Liver (tissue), 6 donors: ENCODE measurements at regions not wholly inside any gene's neighbourhood (a gene's known extent, or its start where the extent isn't known, plus 50 kb on each side); places are given as distances from the start of the nearest gene placed in this dataset.
"Not testable (repeated sequence)": the region's sequence is repeated elsewhere in the genome, so short reads cannot be mapped to it uniquely, and the experiment has no call there.

Experiments
- DNase-seq: peaks from one replicate; pipeline ENCODE4 v3.0.0-alpha.2; 2017; ENCODE audit warnings: low spot score
- H3K27ac ChIP-seq, 2 donors: one replicate each; pipeline ENCODE4 v1.7.0; 2013; ENCODE audit warnings: inconsistent platforms in 2 of 2, low read length in 2 of 2, control low read depth in 1 of 2, low read depth in 1 of 2, mild to moderate bottlenecking in 1 of 2
- H3K27me3 ChIP-seq, 4 donors: one replicate each; pipeline versions ENCODE4 v1.6.1 to v1.7.0; 2013; ENCODE audit warnings: low read length in 3 of 4, inconsistent platforms in 1 of 4, mild to moderate bottlenecking in 1 of 4, moderate library complexity in 1 of 4; ENCODE audit not compliant: control insufficient read depth in 4 of 4, insufficient read depth in 4 of 4
- H3K36me3 ChIP-seq, 4 donors: one replicate each; pipeline versions ENCODE4 v1.6.1 to v1.7.0; 2013; ENCODE audit warnings: low read length in 3 of 4, mild to moderate bottlenecking in 3 of 4, low read depth in 1 of 4, moderate library complexity in 1 of 4; ENCODE audit not compliant: control insufficient read depth in 4 of 4, insufficient read depth in 3 of 4
- H3K4me1 ChIP-seq, 4 donors: one replicate each; pipeline versions ENCODE4 v1.6.1 to v1.7.0; 2013; ENCODE audit warnings: low read length in 3 of 4, mild to moderate bottlenecking in 3 of 4, moderate library complexity in 1 of 4; ENCODE audit not compliant: control insufficient read depth in 4 of 4, insufficient read depth in 4 of 4
- H3K4me3 ChIP-seq, 3 donors: one replicate each; pipeline versions ENCODE4 v1.6.1 to v1.7.0; 2013; ENCODE audit warnings: low read length in 3 of 3, control low read depth in 1 of 3, low read depth in 1 of 3, mild to moderate bottlenecking in 1 of 3
- H3K9ac ChIP-seq, 2 donors: one replicate each; pipeline ENCODE4 v1.7.0; 2013; ENCODE audit warnings: low read length in 2 of 2, mild to moderate bottlenecking in 2 of 2, moderate library complexity in 2 of 2, control low read depth in 1 of 2, low read depth in 1 of 2
- H3K9me3 ChIP-seq, 4 donors: one replicate each; pipeline versions ENCODE4 v1.6.1 to v1.7.0; 2013; ENCODE audit warnings: low read length in 3 of 4; ENCODE audit not compliant: control insufficient read depth in 4 of 4
- WGBS: extraction: QIAGEN DNeasy Blood & Tissue Kit; methylation state at CpG from one replicate; pipeline ENCODE4 v1.1.7; 2013; 5-methylcytosine and 5-hydroxymethylcytosine counted together
- donor health status: healthy.
- donor health status: healthy.
- donor health status: healthy.

DNA sequence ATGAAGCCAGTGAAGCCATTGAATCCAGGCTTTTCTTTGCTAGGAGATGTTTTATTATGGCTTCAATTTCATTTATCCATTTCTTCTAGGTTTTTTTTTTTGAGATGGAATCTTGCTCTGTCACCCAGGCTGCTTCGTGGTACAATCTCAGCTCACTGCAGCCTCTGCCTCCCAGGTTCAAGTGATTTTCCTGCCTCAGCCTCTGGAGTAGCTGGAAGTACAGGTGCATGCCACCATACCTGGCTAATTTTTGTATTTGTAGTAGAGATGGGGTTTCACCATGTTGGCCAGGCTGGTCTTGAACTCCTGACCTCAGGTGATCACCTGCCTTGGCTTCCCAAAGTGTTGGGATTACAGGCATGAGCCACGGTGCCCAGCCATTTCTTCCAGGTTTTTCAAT lies 171.6 kb downstream of the CWH43 start:
- H3K27me3 ChIP-seq, H3K27ac ChIP-seq, H3K4me1 ChIP-seq, H3K9ac ChIP-seq, H3K36me3 ChIP-seq, H3K4me3 ChIP-seq, DNase-seq: not testable (repeated sequence)
- peaks cover 9 to 36% (median 28%) of the 10 kb centered on the region in 4 donors for H3K9me3 ChIP-seq
- 43% methylated on average over 2 of the region's 2 CpGs for WGBS

- H3K36me3 ChIP-seq, H3K4me1 ChIP-seq, H3K27me3 ChIP-seq, H3K27ac ChIP-seq, DNase-seq, H3K4me3 ChIP-seq, H3K9me3 ChIP-seq, H3K9ac ChIP-seq: not testable (repeated sequence)
- 74% methylated on average over 23 of the region's 23 CpGs for WGBS
Measured at GRCh38 chr4:49161111-49161541, 175.1 kb downstream of the CWH43 start.

GRCh38 chr4:49164916-49165315 lies 178.8 kb downstream of the CWH43 start:
- not testable (repeated sequence) for H3K27ac ChIP-seq, H3K9me3 ChIP-seq, DNase-seq, H3K4me1 ChIP-seq, H3K27me3 ChIP-seq, H3K9ac ChIP-seq, H3K4me3 ChIP-seq, H3K36me3 ChIP-seq
- WGBS = 43% methylated on average over 6 of the region's 6 CpGs

DNA sequence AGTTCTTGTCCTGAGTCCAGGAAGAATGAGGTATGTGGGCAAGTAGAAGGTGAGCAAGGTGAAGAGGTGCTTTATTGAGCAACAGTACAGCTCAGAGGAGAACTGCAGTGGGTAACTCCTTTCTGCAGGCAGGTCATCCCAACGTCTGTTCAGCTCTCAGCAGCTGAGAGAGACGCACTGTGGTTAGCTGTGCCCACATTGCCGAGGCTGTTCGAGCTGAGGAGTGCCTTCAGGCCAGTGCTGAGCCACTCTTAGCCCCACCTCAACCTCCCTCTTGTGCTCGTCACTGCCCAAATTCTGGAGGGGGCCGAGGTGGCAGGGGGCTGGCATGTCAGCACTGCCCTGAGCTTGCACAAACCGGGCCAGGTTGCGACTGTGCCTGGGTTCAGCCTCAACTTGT lies 191.8 kb downstream of the CWH43 start:
- H3K36me3 ChIP-seq, H3K4me3 ChIP-seq, H3K9ac ChIP-seq, DNase-seq, H3K9me3 ChIP-seq, H3K4me1 ChIP-seq, H3K27ac ChIP-seq, H3K27me3 ChIP-seq: not testable (repeated sequence)
- 57% methylated on average over 8 of the region's 8 CpGs for WGBS

GRCh38 chr4:49181088-49181487 lies 195.0 kb downstream of the CWH43 start:
- H3K36me3 ChIP-seq, H3K27me3 ChIP-seq, H3K9ac ChIP-seq, H3K4me1 ChIP-seq, DNase-seq, H3K27ac ChIP-seq, H3K9me3 ChIP-seq, H3K4me3 ChIP-seq: not testable (repeated sequence)
- 68% methylated on average over 4 of the region's 4 CpGs for WGBS

DNA sequence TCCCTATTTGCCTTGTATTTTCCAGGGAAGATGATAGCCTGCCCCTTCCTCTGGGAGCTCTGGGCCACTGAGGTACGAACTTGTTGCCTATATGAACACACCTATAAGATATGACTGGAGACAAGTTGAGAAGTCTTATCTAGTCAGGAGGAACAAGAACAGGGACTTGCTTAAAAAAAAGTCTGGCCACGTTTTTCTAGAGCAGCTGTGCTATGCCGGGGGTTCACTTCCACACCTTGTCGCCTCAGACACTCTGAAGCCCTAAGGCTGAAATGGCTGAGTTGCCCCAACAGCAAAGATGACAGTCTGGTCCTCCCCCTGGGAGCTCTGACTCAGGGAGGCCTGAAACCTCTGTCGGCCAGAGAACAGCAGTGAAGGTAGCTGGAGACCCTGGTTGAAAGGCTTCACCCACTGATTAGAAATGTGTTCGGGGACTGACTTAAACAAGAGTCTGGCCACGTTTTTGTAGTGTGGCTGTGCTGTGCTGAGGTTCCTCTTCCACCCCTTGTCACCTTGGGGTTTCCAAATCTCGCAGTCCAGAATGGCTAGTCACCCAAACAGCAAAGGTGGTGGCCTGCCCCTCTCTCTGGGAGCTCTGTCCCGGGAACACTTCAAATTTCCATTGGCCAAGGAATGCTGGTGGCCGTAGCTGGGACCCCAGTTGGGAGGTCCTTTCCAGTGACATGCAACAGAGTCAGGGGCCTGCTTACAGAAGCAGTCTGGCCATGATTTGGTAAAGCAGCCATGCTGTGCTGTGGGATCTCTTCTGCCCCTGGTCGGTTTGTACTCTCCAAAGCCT lies 225.5 kb downstream of the CWH43 start:
- DNase-seq, H3K9ac ChIP-seq, H3K27ac ChIP-seq, H3K4me1 ChIP-seq, H3K9me3 ChIP-seq, H3K36me3 ChIP-seq, H3K27me3 ChIP-seq, H3K4me3 ChIP-seq: not testable (repeated sequence)
- 52% methylated on average over 11 of the region's 11 CpGs for WGBS

- not testable (repeated sequence) for H3K27ac ChIP-seq, H3K4me3 ChIP-seq, H3K4me1 ChIP-seq, H3K9me3 ChIP-seq, DNase-seq, H3K27me3 ChIP-seq, H3K36me3 ChIP-seq, H3K9ac ChIP-seq
- WGBS = 32% methylated on average over 3 of the region's 3 CpGs
Measured at GRCh38 chr4:49213250-49213649, 227.2 kb downstream of the CWH43 start.

DNA sequence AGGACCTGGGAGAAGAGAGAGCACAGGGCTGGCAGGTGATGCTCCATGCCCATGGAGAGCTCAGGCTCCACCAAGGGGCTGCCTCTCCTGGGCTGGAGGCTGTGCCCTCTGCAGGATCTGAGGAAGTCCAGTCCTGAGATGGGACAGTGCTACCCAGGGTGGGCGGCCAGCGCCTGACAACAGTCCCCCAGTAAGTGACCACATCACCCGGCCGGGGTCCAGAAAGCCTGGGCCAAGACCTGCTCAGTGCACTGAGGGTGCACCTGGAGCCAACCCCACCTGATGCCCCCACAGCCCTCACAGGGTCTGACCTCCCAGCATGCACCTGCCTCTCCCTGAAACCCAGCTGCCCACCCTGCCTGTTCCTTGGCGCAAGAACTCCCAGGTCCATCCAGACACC lies 227.7 kb downstream of the CWH43 start:
- not testable (repeated sequence) for H3K4me3 ChIP-seq, H3K9me3 ChIP-seq, H3K4me1 ChIP-seq, H3K27ac ChIP-seq, H3K27me3 ChIP-seq, DNase-seq, H3K36me3 ChIP-seq, H3K9ac ChIP-seq
- 90% methylated on average over 5 of the region's 5 CpGs for WGBS
